ENCODE measurements at regions not wholly inside any gene's neighbourhood (a gene's known extent, or its start where the extent isn't known, plus 50 kb on each side); places are given as distances from the start of the nearest gene placed in this dataset.
"Not testable (repeated sequence)": the region's sequence is repeated elsewhere in the genome, so short reads cannot be mapped to it uniquely, and the experiment has no call there.

- DNase-seq, result no peak
Measured at GRCh38 chr16:86337581-86338402, 172.5 kb upstream of the FOXF1 start.

DNA sequence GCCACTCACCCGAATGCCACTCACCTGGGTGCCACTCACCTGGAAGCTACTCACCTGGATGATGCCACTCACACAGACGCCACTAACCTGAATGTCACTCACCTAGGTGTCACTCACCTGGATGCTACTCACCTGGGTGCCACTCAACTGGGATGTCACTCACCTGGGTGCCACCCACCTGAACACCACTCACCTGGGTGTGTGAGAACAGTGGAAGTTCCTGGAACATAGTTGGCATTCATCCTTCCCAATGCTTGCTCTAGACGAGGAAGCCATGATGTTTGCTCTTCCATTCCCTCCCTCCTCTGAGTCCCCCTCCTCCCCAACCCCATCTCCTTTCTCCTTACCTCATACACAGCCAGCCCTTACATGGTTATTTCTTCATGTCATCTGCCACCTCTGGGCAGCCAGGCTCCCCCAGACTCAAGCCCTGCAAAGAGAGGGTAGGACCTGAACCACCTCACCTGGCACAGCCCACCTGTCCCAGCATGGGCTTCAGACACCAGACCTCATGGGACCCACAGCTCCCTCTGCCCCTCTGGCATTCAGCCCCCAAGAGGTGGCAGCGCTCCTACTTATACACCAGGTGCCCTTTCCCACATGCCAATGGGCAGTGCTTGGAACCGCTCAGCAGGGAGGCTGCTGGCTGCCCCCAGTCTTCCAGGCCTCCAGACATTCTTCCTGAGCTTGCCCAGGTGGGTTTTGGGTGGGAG, 171.8 kb upstream of the FOXF1 start:
- no peak for DNase-seq

DNA sequence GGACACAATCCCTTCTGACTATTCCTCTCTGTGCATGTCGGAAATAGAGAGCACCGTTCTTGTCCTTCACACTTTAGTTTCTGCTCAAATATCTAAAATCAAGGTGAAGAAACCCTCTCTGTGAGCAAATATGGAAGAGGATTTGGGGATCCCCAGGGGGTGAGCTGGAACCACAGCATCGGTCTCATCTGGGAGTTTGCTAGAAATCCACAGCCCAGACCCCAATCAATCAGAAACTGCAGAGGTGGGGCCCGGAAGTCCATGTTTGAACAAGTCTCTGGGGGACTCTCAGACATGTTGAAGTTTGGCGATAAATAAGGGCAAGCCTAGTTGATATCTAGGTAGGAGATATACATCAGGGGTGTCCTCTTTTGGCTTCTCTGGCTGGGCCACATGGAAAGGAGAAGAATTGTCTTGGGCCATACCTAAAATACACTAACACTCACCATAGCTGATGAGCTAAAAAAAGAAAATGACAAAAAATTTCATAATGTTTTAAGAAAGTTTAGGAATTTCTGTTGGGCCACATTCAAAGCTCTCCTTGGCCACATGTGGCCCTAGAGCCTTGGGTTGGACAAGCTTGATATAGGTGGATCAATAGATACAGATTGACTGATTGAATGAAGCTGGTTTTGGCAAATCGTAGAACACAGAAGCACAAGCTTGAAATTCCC, 168.0 kb upstream of the FOXF1 start:
- no peak for DNase-seq

- DNase-seq, result no peak
Measured at GRCh38 chr16:86343027-86343795, 167.1 kb upstream of the FOXF1 start.

- DNase-seq, result no peak
Measured at GRCh38 chr16:86343796-86344585, 166.3 kb upstream of the FOXF1 start.

DNA sequence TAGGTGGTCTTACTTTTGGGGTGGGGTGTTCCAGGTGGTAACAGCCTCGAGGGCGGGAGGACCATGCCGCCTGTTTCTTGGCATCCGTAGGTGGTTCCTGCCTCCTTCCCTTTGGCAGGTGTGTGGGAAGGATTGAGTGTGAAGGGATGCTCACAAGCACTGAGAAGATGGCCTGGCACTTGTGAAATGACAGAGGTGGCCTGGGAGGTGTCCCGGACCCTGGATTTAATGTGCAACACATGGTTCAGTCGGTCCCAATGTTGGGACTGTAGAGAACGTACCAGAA, 165.8 kb upstream of the FOXF1 start:
- DNase-seq, result no peak

DNA sequence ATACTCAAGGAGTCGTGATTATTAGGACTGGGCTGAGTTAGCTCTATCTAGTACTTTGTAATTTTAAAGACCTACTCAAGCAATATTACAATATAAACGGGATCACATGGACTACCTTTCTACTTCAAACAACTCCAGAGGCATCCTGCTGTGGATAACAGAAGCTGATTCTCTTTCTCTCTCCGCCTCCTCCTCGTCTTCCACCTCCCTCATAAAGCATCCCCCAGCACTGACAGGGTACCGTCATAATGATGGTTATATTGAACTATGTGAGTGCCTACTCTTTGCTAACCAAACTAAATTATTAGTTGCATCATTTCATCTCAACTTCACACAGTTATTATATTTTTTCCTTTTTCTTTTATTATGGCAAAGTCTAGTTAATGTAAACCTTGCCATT, 165.4 kb upstream of the FOXF1 start:
- DNase-seq, result no peak

GRCh38 chr16:86345516-86345915, 164.8 kb upstream of the FOXF1 start:
- no peak for DNase-seq

GRCh38 chr16:86346034-86346433, 164.3 kb upstream of the FOXF1 start:
- no peak for DNase-seq

- no peak for DNase-seq
Measured at GRCh38 chr16:86347090-86347489, 163.2 kb upstream of the FOXF1 start.

DNA sequence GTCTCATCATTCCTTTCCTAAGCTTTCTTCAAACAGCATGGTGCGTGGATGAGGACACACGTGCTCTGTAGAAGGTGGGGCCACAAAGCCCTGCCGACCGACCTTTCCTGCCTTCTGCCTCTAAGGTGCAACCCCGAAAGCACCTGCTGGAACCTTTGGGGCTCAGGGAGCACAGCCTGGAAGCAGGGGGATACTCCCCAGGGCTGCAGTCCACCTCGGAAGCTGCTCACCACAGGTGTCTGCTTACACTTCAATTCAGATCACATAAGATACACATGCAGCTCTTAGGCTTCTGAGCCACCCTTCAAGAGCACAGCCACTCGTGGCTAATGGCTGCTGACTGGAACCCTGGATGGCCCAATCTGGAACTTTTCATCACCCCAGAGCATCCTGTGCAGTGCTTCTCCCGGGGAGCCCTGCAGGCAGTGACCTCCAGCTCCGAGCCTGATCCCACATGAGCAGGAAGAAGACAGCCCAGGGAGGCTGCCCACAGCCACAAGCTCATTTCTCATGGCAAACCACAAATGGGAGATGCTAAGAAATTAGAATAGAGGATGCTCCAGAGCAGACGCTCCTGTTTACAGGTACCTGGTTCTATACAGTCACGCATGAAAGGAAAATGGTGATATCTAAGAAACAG, 162.3 kb upstream of the FOXF1 start:
- no peak for DNase-seq

DNA sequence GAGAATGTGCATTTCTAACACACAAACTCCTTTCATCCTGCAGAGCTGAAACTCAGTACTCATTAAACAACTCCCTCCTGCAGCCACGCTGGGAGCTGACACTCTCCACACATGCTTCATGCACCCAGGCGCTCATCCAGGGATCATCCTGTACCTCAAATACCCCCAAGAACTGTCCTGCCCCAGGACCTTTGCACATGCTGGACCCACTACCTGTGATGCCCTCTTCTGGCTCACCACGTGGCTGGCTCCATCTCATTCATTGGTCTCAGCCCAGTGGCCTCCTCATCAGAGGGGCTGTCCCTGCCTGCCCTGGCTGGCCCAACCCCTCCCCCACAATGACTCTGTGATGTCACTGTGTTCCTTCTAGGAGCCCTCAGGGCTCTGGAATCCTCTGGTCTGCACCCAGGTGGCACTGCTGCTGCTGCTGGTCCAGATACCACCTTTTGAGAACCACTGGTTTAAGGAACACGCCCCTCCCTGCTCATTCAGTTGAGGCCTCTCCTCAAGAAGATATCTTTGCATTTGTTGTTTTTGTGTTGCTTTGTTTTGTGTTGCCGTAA, 160.9 kb upstream of the FOXF1 start:
- no peak for DNase-seq

- no peak for DNase-seq
Measured at GRCh38 chr16:86350289-86350688, 160.0 kb upstream of the FOXF1 start.

DNA sequence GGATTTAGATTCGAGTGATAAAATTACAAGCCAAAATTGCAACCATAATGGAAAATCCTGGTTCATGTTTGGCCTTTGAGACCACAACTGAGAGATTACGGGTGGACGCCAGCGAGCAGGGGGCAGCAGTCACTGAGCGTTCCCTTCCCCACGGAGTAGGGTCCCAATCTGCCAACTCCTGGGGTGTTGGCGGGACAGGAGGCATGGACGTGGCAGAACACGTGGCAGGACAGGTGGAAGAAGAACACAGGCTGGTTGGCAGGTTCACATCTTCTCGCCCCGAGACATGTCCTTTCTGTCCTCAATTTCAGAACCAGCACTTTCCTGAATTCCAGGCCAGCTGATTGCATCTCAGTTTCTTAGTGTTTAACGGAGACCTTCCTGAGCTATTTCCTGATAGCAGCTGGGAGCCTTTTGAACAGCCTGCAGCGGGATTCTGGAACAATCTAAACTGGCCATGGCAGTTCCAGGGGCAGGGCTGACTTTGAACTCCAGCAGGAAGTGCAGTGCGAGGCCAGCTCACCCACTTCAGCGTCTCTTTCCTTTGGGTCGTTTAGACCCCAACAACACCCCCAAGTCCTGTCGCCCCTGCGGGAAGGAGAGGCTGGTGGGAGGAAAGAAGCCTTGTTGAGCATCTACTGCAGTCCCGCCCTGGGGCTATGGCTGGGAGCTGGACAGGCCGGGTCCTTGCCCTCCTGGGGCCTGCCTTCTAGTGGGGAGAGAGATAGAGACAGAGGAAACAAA, 159.1 kb upstream of the FOXF1 start:
- no peak for DNase-seq

DNA sequence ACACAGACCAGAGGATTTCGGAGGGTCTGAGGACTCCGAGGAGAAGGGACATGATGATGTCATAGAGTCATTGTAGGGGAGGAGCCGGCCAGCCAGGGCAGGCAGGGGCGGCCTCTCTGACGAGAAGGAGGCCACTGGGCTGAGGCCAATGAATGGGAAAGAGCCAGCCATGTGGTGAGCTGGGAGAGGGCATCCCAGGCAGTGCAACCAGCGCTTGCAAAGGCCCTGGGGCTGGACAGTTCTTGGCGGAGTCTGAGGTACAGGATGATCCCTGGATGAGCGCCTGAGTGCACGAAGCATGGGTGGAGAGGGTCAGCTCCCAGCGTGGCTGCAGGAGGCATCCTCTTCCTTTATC, 158.6 kb upstream of the FOXF1 start:
- not testable (repeated sequence) for DNase-seq

GRCh38 chr16:86353148-86353547, 157.2 kb upstream of the FOXF1 start:
- no peak for DNase-seq

GRCh38 chr16:86353948-86354347, 156.4 kb upstream of the FOXF1 start:
- DNase-seq, result no peak

GRCh38 chr16:86354641-86355513, 155.4 kb upstream of the FOXF1 start:
- DNase-seq, result no peak

DNA sequence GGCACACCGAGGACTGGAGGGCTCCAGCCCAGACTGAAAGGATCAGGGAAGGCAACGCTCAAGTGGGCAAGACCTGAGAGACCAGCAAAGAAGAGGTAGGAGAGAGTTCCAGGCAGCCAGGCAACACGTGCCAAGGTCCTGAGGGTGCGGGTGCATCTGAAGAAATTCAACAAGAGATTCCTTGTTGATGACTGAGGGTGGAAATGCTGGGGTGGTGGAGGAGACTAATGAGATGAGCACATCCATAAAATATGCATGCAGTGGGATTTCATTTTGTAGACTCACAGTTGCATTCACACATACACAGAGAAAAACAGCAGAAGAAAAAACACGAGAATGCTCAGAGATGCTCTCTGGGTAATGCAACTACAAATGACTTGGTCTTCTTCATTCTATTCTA, 154.8 kb upstream of the FOXF1 start:
- DNase-seq, result no peak

DNA sequence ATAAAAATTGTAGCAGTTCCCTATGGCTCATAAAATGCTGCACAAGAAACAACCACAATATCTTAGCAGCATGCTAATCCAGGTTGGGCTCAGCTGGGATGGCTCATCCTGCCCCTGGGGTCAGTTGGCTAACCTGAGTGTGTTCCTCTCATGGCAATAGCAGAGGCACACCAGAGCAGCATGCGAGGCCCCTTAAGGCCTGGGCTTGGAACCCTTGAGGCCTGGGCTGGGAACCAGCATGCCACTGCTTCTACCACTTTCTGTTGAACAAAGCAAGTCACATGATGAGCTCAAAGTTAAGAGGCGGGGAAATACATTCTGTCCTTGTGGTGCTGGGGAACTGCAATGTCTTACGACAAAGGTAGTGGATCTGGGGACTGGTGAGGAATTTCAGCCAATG, 154.4 kb upstream of the FOXF1 start:
- no peak for DNase-seq
